HG03280 (cell line): ENCODE measurements at regions not wholly inside any gene's neighbourhood (a gene's known extent, or its start where the extent isn't known, plus 50 kb on each side); places are given as distances from the start of the nearest gene placed in this dataset.
"Not testable (repeated sequence)": the region's sequence is repeated elsewhere in the genome, so short reads cannot be mapped to it uniquely, and the experiment has no call there.

Experiments used
- ATAC-seq: cut with Tn5 transposase; IDR thresholded peaks from one replicate; pipeline ENCODE4 v1.9.1; 2021; ENCODE audit warnings: mild to moderate bottlenecking, moderate library complexity; ENCODE audit not compliant: unreplicated experiment

GRCh38 chr1:182235604-182235951, 156.0 kb downstream of the GLUL start:
- no peak for ATAC-seq

DNA sequence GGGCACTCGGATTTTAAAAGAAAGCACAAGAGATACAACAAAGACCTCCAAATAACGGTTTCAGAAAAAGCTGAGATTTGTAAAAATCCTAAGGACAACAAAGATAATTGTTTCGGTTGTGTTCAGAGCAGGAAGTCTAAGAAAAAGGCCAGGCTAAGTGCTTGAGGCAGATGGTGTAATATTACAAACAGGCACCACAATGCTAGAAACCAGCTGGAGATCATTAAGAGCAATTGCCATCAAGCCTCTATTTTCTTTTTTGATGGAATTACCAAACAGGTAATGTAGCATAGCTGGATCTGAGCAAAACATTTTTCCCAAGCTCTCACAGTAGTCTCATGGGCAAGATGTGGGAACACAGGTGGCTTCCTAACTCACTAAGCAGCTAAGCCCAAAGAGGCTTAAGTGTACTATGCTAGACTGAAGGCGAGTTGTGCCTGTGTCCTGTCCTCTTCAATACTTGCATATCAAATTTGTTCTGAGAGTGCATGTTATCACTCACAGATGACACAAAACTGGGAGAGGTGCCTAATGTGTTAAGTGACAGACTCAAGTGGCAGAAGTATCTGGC, 161.6 kb downstream of the GLUL start:
- no peak for ATAC-seq

- no peak for ATAC-seq
Observed at GRCh38 chr1:182229451-182229850, 162.1 kb downstream of the GLUL start.

DNA sequence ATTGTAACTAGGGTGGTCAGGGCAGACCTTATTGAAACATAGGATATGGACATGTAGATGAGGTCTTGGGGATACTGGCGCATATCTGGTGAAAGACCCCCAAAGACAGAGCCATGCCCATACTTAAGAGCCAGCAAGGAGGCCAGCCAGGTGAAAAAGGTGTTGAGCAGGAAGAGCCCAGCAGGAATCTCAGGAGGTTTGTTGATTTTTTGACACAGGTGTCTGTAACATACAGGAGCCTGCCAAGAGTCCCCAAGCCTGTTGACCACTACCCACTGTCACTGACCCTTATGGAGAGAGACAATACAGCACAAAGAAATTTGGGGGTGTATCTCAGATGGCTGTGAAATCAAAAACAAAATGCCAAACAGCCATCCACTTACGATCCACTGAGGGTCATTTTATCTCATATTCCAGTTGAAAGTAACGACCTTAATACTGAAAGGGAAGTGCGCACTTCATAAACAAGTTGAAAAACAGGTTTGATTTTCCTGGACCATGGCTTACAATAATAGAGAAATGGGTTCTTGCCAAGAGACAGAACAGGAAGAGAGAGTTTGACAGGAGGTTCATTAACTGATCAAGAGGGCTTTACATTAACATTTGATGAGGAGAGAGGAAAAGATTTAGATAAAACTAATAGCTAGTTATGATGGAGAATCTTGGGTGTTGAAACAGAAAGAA, 163.6 kb downstream of the GLUL start:
- no peak for ATAC-seq

DNA sequence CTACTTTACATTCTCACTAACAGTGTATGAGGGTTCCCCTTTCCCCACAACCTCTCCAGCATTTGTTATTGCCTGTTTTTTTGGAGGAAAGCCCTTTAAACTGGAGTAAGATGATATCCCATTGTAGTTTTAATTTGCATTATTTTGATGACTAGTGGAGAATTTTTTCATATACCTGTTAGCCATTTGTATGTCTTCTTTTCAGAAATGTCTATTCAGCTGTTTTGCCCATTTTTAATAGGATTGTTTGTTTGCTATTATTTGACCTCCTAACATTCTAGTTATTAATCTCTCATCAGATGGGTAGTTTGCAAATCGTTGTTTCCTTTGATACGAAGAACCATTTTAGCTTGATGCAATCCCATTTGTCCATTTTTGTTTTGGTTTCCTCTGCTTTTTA, 165.0 kb downstream of the GLUL start:
- ATAC-seq, result no peak

GRCh38 chr1:182225755-182226154, 164.2 kb upstream of the ZNF648 start:
- not testable (repeated sequence) for ATAC-seq

DNA sequence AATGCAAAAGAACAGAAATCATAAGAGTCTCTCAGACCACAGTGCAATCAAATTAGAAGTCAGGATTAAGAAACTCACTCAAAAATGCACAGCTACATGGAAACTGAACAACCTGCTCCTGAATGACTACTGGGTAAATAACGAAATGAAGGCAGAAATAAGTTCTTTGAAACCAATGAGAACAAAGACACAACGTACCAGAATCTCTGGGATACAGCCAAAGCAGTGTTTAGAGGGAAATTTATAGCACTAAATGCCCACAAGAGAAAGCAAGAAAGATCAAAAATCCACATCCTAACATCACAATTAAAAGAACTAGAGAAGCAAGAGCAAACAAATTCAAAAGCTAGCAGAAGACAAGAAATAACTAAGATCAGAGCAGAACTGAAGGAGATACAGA, 160.5 kb upstream of the ZNF648 start:
- ATAC-seq, result not testable (repeated sequence)

DNA sequence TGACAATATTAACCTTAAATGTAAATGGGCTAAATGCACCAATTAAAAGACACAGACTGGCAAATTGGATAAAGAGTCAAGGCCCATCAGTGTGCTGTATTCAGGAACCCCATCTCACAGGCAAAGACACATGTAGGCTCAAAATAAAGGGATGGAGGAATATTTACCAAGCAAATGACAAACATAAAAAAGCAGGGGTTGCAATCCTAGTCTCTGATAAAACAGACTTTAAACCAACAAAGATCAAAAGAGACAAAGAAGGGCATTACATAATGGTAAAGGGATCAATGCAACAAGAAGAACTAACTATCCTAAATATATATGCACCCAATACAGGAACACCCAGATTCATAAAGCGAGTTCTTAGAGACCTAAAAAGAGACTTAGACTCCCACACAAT, 159.9 kb upstream of the ZNF648 start:
- ATAC-seq, result not testable (repeated sequence)

DNA sequence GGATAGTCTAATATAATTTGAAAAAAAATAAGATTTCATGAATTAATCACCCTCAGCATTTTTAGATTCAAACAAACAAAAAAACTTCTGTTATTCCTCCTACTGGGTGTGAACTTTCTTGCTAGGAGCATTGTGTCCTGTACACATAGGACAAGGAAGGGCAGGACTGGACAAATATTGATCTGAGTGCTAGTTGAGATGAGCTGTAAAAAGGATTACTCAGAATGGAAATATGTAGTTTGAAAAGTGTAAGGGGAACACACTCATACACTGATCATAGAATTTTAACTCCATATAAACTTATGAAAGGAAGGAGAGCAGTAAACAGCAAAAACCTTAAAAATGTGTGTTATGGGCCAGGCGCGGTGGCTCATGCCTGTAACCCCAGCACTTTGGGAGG, 156.5 kb upstream of the ZNF648 start:
- ATAC-seq, result no peak

DNA sequence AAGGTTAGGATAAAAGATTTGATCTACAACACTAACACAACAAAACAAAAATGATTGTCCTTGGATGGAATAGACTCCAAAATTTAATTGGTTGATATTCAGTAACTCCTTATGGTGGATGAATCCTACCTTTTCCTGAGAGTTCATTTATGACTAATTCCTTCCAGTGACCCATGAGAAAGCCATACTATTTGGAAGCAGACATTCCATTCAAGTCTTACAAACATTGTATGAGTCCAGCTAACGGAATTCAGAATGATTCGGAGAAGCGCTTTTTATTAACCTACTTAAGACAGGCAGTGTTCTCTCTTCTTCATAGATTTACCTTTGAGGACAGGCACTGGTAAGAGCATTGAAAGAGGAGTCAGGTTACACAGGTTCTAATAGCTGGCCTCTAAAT, 155.6 kb upstream of the ZNF648 start:
- ATAC-seq, result no peak

- no peak for ATAC-seq
Observed at GRCh38 chr1:182215764-182216163, 154.3 kb upstream of the ZNF648 start.

- ATAC-seq, result no peak
Observed at GRCh38 chr1:182213163-182213562, 151.7 kb upstream of the ZNF648 start.

- ATAC-seq, result no peak
Observed at GRCh38 chr1:182211386-182211785, 149.9 kb upstream of the ZNF648 start.

DNA sequence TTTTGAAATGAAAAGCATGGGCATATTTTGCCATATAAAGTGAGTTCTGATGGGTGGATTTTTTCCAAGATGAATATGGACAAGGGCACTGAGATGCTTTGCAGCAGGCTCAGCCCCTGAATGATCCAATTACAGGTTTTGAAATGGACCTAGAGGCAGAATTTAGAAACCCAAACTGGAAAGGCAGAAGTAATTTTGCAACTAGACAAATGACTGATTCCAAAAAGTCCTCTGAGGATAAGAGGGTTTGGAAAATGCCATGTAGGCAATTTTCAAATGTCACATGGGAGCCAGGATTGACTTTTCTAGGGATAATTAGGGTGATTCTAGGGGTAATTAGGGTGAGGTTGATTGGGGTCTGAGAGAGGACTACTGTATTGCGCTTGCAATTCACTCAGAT, 148.9 kb upstream of the ZNF648 start:
- ATAC-seq, result no peak

DNA sequence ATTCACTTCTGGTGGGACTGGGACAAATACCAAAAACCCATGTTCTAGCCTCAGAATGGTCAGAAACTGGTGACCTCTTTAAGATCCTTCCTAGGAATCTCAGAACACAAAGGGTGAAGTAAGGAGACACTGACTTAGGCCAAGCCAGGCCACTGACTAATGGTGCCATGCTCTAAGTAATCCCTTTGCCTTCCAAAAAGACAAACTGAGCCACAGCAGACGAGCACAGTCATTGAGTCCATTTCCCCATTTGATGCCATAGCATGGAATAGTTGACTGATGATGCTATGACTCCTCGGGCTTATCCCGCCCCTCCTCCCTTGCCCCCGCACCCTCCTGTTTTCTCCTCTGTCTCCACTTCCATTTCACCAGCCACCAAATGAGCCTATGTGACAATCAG, 145.8 kb upstream of the ZNF648 start:
- no peak for ATAC-seq

DNA sequence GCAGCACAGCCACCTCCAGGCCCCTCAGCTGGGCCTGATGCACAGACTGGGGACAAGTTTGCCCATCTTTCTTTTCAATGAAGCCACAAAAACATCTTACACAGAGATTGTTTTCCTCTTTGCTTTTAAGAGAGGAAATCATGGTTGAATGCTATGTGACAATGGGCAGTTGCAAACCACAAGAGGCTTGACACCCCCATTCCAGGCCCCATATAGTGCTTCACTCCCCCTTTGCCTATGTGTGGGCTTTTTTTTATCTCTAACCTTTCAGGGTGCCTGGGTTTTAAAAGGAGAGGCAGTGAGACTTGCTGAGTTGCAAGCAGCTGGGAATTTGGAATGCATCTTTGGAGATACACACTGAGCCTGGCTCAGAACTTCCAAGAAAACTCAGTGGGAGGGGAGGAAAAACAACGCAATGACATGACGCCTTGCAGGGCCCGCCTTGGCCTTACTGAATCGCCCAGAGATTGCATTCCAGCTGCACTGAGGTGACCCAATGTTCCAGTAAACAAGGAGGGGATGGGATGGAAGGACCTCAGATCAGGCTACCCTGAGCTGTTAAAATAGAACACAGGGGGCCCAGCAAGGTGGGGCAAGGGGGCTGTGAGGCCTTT, 145.2 kb upstream of the ZNF648 start:
- ATAC-seq, result no peak

DNA sequence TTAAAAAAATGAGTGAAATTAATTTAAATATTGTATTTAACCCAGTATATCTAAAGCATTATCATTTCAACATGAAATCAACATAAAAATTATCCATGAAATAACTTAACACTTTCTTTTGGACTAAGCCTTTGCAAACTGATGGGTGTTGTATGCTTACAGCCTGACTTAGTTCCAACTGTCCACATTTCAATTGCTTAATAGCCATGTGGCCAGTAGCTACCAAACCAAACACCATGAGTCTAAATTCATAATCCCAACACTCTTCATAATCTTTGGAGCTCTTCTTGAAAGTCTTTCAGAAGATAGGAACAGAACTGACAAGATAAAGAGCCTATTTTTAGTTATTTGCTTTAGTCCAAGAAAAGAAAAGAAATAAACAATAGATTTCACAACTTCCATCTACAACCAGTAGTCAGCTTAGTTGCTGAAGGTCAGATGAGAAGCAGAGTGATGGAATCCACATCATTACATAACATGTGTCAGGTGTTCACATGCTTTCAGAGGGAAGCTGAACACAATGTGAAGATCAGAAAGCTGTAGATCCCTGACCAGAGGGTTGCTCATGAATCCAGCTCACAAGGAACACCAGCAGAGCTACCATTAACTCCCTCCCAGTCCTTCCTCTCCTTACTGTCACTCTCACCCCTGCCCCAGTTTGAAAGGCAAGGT, 144.0 kb upstream of the ZNF648 start:
- ATAC-seq, result no peak

GRCh38 chr1:182203191-182203875, 141.8 kb upstream of the ZNF648 start:
- ATAC-seq, result no peak

DNA sequence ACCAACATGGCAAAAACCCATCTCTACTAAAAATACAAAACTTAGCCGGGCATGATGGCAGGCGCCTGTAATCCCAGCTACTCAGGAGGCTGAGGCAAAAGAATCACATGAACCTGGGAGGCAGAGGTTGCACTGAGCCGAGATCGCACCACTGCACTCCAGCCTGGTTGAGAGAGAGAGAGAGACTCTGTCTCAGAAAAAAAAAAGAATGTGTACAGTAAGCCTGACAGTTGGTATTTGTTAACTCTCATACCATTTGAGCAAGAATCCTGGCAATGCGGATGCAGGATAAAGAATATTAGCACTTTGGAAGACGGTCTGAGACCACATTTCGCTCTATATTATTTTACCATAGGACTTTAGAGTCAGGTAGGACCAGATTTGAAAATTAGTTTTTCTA, 140.0 kb upstream of the ZNF648 start:
- ATAC-seq, result not testable (repeated sequence)

DNA sequence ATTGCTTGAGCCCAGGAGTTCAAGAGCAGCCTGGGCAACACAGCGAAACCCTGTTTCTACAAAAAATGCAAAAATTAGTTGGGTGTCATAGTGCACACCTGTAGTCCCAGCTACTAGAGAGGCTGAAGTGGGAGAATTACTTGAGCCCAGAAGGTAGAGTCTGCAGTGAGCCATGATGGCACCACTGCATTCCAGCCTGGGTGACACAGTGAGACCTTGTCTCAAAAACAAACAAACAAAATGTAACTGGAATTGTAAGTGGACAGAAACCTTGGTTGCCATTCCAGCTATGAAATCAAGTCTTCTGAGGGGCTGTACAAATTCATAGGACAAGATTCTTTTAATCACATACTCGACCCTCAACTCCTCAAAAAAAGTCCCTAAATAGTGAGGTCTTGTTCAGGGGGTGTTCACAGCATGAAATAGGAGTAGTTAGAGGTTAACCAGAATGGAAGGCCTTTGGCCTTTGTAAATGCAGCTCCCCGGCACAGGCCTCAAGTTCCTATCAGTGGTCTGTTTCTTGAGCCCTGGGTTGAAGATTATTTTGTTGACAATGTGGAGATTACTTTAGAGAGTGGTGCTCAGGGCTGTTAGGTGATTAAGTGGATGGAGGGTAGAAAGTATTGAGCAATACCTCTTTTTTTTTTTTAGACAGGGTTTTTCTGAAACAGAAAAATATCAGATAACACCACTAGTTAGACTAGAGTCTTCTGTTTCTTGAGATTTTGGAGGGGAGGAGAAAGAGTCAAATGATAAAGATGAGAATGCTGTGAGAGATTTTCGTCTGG, 138.7 kb upstream of the ZNF648 start:
- ATAC-seq, result no peak
